ENCODE measurements at regions not wholly inside any gene's neighbourhood (a gene's known extent, or its start where the extent isn't known, plus 50 kb on each side); places are given as distances from the start of the nearest gene placed in this dataset.

- intact Hi-C loops (cut with micrococcal nuclease) = no loop called here
- H3K36me3 Mint-ChIP-seq = no peaks in the 10 kb centered on the region
- CTCF ChIA-PET = no interaction called here
- no peak overlapping the region for H3K4me3 Mint-ChIP-seq
- DNase-seq = no peak
- POLR2A ChIA-PET = no interaction called here
- no peak overlapping the region for H3K27ac Mint-ChIP-seq
- H3K9me3 Mint-ChIP-seq = no peaks in the 10 kb centered on the region
- H3K4me1 Mint-ChIP-seq (ENCODE audit: low read depth) = peaks cover 2% of the 10 kb centered on the region
- H3K27me3 Mint-ChIP-seq = no peaks in the 10 kb centered on the region
Observed at GRCh38 chr5:82417776-82418607, 139.8 kb upstream of the RPS23 start.

- CTCF ChIA-PET = interaction anchor here (0.6 kb wide), 1 partner anchor 374 kb away, joined by 4 read pairs; no protein-coding TSS in a partner anchor
- H3K27me3 Mint-ChIP-seq = no peaks in the 10 kb centered on the region
- no peaks in the 10 kb centered on the region for H3K9me3 Mint-ChIP-seq
- POLR2A ChIA-PET = no interaction called here
- intact Hi-C loops (cut with micrococcal nuclease) = no loop called here
- no peaks in the 10 kb centered on the region for H3K4me1 Mint-ChIP-seq (ENCODE audit: low read depth)
- H3K36me3 Mint-ChIP-seq = no peaks in the 10 kb centered on the region
- DNase-seq = no peak
- H3K27ac Mint-ChIP-seq = no peak overlapping the region
- H3K4me3 Mint-ChIP-seq = no peak overlapping the region
Observed at GRCh38 chr5:82416512-82416911, 138.4 kb upstream of the RPS23 start.

GRCh38 chr5:82414041-82414388 is 135.9 kb upstream of the RPS23 start:
- no peak for DNase-seq
- ChIA-PET CTCF (no interaction called here), POLR2A (no interaction called here)
- H3K4me3 Mint-ChIP-seq = no peak overlapping the region
- H3K36me3 Mint-ChIP-seq = no peaks in the 10 kb centered on the region
- no peaks in the 10 kb centered on the region for H3K27me3 Mint-ChIP-seq
- H3K4me1 Mint-ChIP-seq (ENCODE audit: low read depth) = no peaks in the 10 kb centered on the region
- intact Hi-C loops (cut with micrococcal nuclease) = no loop called here
- H3K27ac Mint-ChIP-seq = no peak overlapping the region
- H3K9me3 Mint-ChIP-seq = no peaks in the 10 kb centered on the region

GRCh38 chr5:82413302-82414040 is 135.3 kb upstream of the RPS23 start:
- Mint-ChIP-seq H3K27ac (no peak overlapping the region), H3K4me3 (no peak overlapping the region), H3K9me3 (no peaks in the 10 kb centered on the region), H3K4me1 (ENCODE audit: low read depth) (no peaks in the 10 kb centered on the region), H3K36me3 (no peaks in the 10 kb centered on the region), H3K27me3 (no peaks in the 10 kb centered on the region)
- intact Hi-C loops (cut with micrococcal nuclease) = no loop called here
- CTCF ChIA-PET = no interaction called here
- no peak for DNase-seq
- POLR2A ChIA-PET = no interaction called here

GRCh38 chr5:82408033-82408432 is 129.9 kb upstream of the RPS23 start:
- intact Hi-C loops (cut with micrococcal nuclease) = no loop called here
- CTCF ChIA-PET = no interaction called here
- DNase-seq = no peak
- Mint-ChIP-seq H3K27me3 (no peaks in the 10 kb centered on the region), H3K4me1 (ENCODE audit: low read depth) (no peaks in the 10 kb centered on the region), H3K9me3 (peaks cover 9% of the 10 kb centered on the region), H3K36me3 (no peaks in the 10 kb centered on the region), H3K27ac (no peak overlapping the region), H3K4me3 (no peak overlapping the region)
- POLR2A ChIA-PET = no interaction called here

- no peak overlapping the region for H3K27ac Mint-ChIP-seq
- no peaks in the 10 kb centered on the region for H3K36me3 Mint-ChIP-seq
- POLR2A ChIA-PET = no interaction called here
- peaks cover 9% of the 10 kb centered on the region for H3K9me3 Mint-ChIP-seq
- no peak for DNase-seq
- CTCF ChIA-PET = no interaction called here
- H3K4me1 Mint-ChIP-seq (ENCODE audit: low read depth) = no peaks in the 10 kb centered on the region
- H3K4me3 Mint-ChIP-seq = no peak overlapping the region
- intact Hi-C loops (cut with micrococcal nuclease) = no loop called here
- no peaks in the 10 kb centered on the region for H3K27me3 Mint-ChIP-seq
Observed at GRCh38 chr5:82406205-82406773, 128.1 kb upstream of the RPS23 start.

- intact Hi-C loops (cut with micrococcal nuclease) = no loop called here
- Mint-ChIP-seq H3K36me3 (no peaks in the 10 kb centered on the region), H3K4me1 (ENCODE audit: low read depth) (no peaks in the 10 kb centered on the region), H3K27me3 (no peaks in the 10 kb centered on the region), H3K4me3 (no peak overlapping the region), H3K27ac (no peak overlapping the region), H3K9me3 (peaks cover 9% of the 10 kb centered on the region)
- CTCF ChIA-PET = interaction anchor here (0.6 kb wide), 1 partner anchor 314 kb away, joined by 3 read pairs; no protein-coding TSS in a partner anchor
- no peak for DNase-seq
- POLR2A ChIA-PET = no interaction called here
Observed at GRCh38 chr5:82405618-82406204, 127.6 kb upstream of the RPS23 start.

GRCh38 chr5:82405161-82405560 is 127.0 kb upstream of the RPS23 start:
- ChIA-PET CTCF (interaction anchor here (0.6 kb wide), 1 partner anchor 314 kb away, joined by 3 read pairs; no protein-coding TSS in a partner anchor), POLR2A (no interaction called here)
- no peaks in the 10 kb centered on the region for H3K4me1 Mint-ChIP-seq (ENCODE audit: low read depth)
- no peak for DNase-seq
- H3K27me3 Mint-ChIP-seq = no peaks in the 10 kb centered on the region
- no peak overlapping the region for H3K27ac Mint-ChIP-seq
- no peaks in the 10 kb centered on the region for H3K36me3 Mint-ChIP-seq
- intact Hi-C loops (cut with micrococcal nuclease) = no loop called here
- H3K4me3 Mint-ChIP-seq = no peak overlapping the region
- peaks cover 9% of the 10 kb centered on the region for H3K9me3 Mint-ChIP-seq

GRCh38 chr5:82404382-82404945 is 126.3 kb upstream of the RPS23 start:
- DNase-seq = no peak
- intact Hi-C loops (cut with micrococcal nuclease) = no loop called here
- ChIA-PET CTCF (interaction anchor here (1.4 kb wide), 1 partner anchor 53 kb away, joined by 3 read pairs; no protein-coding TSS in a partner anchor), POLR2A (no interaction called here)
- Mint-ChIP-seq H3K4me1 (ENCODE audit: low read depth) (no peaks in the 10 kb centered on the region), H3K27ac (no peak overlapping the region), H3K27me3 (no peaks in the 10 kb centered on the region), H3K36me3 (no peaks in the 10 kb centered on the region), H3K4me3 (no peak overlapping the region), H3K9me3 (peaks cover 9% of the 10 kb centered on the region)

GRCh38 chr5:82403724-82404123 is 125.6 kb upstream of the RPS23 start:
- CTCF ChIA-PET = interaction anchor here (1.4 kb wide), 1 partner anchor 52 kb away, joined by 3 read pairs; no protein-coding TSS in a partner anchor
- Mint-ChIP-seq H3K27ac (no peak overlapping the region), H3K9me3 (peaks cover 9% of the 10 kb centered on the region), H3K4me3 (no peak overlapping the region), H3K36me3 (no peaks in the 10 kb centered on the region), H3K27me3 (no peaks in the 10 kb centered on the region), H3K4me1 (ENCODE audit: low read depth) (no peaks in the 10 kb centered on the region)
- intact Hi-C loops (cut with micrococcal nuclease) = no loop called here
- POLR2A ChIA-PET = no interaction called here
- DNase-seq = no peak

GRCh38 chr5:82403026-82403425 is 124.9 kb upstream of the RPS23 start:
- no peak overlapping the region for H3K4me3 Mint-ChIP-seq
- H3K36me3 Mint-ChIP-seq = no peaks in the 10 kb centered on the region
- H3K27ac Mint-ChIP-seq = no peak overlapping the region
- no peaks in the 10 kb centered on the region for H3K4me1 Mint-ChIP-seq (ENCODE audit: low read depth)
- intact Hi-C loops (cut with micrococcal nuclease) = no loop called here
- POLR2A ChIA-PET = no interaction called here
- peaks cover 9% of the 10 kb centered on the region for H3K9me3 Mint-ChIP-seq
- DNase-seq = no peak
- no peaks in the 10 kb centered on the region for H3K27me3 Mint-ChIP-seq
- CTCF ChIA-PET = interaction anchor here (1.4 kb wide), 1 partner anchor 51 kb away, joined by 3 read pairs; no protein-coding TSS in a partner anchor

- no peak for DNase-seq
- H3K36me3 Mint-ChIP-seq = no peaks in the 10 kb centered on the region
- H3K4me1 Mint-ChIP-seq (ENCODE audit: low read depth) = no peaks in the 10 kb centered on the region
- H3K4me3 Mint-ChIP-seq = no peak overlapping the region
- POLR2A ChIA-PET = no interaction called here
- CTCF ChIA-PET = no interaction called here
- no peaks in the 10 kb centered on the region for H3K9me3 Mint-ChIP-seq
- H3K27me3 Mint-ChIP-seq = no peaks in the 10 kb centered on the region
- intact Hi-C loops (cut with micrococcal nuclease) = no loop called here
- H3K27ac Mint-ChIP-seq = no peak overlapping the region
Observed at GRCh38 chr5:82399111-82399510, 121.0 kb upstream of the RPS23 start.
